Endothelial cell (in vitro differentiated cells): ENCODE measurements at regions not wholly inside any gene's neighbourhood (a gene's known extent, or its start where the extent isn't known, plus 50 kb on each side); places are given as distances from the start of the nearest gene placed in this dataset.

Experiments
- DNase-seq: peaks from one replicate; pipeline ENCODE4 v3.0.0; 2021; ENCODE audit warnings: low spot score
- H3K27ac Mint-ChIP-seq: one replicate; pipeline ENCODE4 v1.8.0; 2021; ENCODE audit warnings: mixed read lengths, inconsistent platforms; ENCODE audit not compliant: unreplicated experiment
- H3K27me3 Mint-ChIP-seq: one replicate; pipeline ENCODE4 v1.8.0; 2021; ENCODE audit warnings: mild to moderate bottlenecking, moderate library complexity, mixed read lengths, inconsistent platforms; ENCODE audit not compliant: unreplicated experiment
- H3K36me3 Mint-ChIP-seq: one replicate; pipeline ENCODE4 v1.8.0; 2021; ENCODE audit warnings: mild to moderate bottlenecking, low read depth, mixed read lengths, inconsistent platforms; ENCODE audit not compliant: unreplicated experiment
- H3K4me1 Mint-ChIP-seq: one replicate; pipeline ENCODE4 v1.8.0; 2021; ENCODE audit warnings: mild to moderate bottlenecking, mixed read lengths, inconsistent platforms; ENCODE audit not compliant: unreplicated experiment
- H3K4me3 Mint-ChIP-seq: one replicate; pipeline ENCODE4 v1.8.0; 2021; ENCODE audit warnings: mild to moderate bottlenecking, mixed read lengths, inconsistent platforms; ENCODE audit not compliant: unreplicated experiment
- H3K9me3 Mint-ChIP-seq: one replicate; pipeline ENCODE4 v1.8.0; 2021; ENCODE audit warnings: mixed read lengths, inconsistent platforms; ENCODE audit not compliant: unreplicated experiment
- CTCF ChIP-seq: fragments of 200-600 bp; sonication (generic); IDR thresholded peaks from one replicate; pipeline ENCODE4 v1.5.0; 2021; ENCODE audit warnings: antibody characterized with exemption; ENCODE audit not compliant: unreplicated experiment

DNA sequence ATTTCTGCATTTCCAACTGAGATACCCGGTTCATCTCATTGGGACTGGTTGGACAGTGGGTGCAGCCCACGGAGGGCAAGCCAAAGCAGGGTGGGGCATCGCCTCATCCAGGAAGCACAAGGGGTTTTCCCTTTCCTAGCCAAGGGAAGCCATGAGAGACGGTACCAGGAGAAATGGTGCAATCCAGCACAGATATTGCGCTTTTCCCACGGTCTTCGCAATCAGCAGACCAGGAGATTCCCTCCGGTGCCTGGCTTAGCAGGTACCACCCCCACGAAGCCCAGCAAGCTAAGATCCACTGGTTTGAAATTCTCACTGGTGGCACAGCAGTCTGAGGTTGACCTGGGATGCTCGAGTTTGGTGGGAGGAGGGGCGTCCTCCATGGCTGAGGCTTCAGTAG lies 527.0 kb downstream of the TLE1 start:
- DNase-seq = no peak
- Mint-ChIP-seq H3K27me3 (peaks cover 1% of the 10 kb centered on the region), H3K36me3 (no peaks in the 10 kb centered on the region), H3K4me3 (no peak overlapping the region), H3K4me1 (no peaks in the 10 kb centered on the region), H3K9me3 (no peaks in the 10 kb centered on the region), H3K27ac (no peak overlapping the region)
- TF ChIP-seq CTCF = no peak

DNA sequence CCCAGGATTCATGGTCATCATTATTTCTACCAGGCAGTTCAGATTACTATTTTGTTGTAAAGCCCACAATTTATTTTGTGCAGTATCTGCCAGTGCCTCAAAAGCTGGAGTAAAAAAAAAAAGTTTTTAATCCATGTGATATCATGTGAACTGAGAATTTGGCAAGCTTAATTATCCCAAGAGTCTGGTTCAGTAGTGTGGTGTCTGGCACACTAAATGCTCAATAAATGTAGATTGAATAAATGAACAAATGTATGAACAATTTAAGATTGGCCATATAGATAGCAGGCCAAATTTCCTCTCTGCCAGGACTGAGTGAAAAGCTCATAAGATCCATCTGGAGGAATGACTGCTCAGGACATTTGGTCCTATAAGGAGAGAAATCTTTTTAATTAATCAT lies 533.0 kb downstream of the TLE1 start:
- no peaks in the 10 kb centered on the region for H3K9me3 Mint-ChIP-seq
- H3K36me3 Mint-ChIP-seq = no peaks in the 10 kb centered on the region
- DNase-seq = no peak
- no peak overlapping the region for H3K27ac Mint-ChIP-seq
- TF ChIP-seq CTCF = no peak
- H3K27me3 Mint-ChIP-seq = no peaks in the 10 kb centered on the region
- H3K4me1 Mint-ChIP-seq = no peaks in the 10 kb centered on the region
- no peak overlapping the region for H3K4me3 Mint-ChIP-seq

- no peaks in the 10 kb centered on the region for H3K4me1 Mint-ChIP-seq
- no peak overlapping the region for H3K4me3 Mint-ChIP-seq
- TF ChIP-seq CTCF = no peak
- DNase-seq = no peak
- no peak overlapping the region for H3K27ac Mint-ChIP-seq
- no peaks in the 10 kb centered on the region for H3K9me3 Mint-ChIP-seq
- H3K27me3 Mint-ChIP-seq = peaks cover 2% of the 10 kb centered on the region
- H3K36me3 Mint-ChIP-seq = no peaks in the 10 kb centered on the region
Measured at GRCh38 chr9:81150016-81150625, 539.2 kb downstream of the TLE1 start.

GRCh38 chr9:81146684-81147337 lies 542.5 kb downstream of the TLE1 start:
- Mint-ChIP-seq H3K27ac (no peak overlapping the region), H3K27me3 (peaks cover 2% of the 10 kb centered on the region), H3K4me1 (no peaks in the 10 kb centered on the region), H3K9me3 (no peaks in the 10 kb centered on the region), H3K4me3 (no peak overlapping the region), H3K36me3 (no peaks in the 10 kb centered on the region)
- DNase-seq = no peak
- TF ChIP-seq CTCF = no peak

DNA sequence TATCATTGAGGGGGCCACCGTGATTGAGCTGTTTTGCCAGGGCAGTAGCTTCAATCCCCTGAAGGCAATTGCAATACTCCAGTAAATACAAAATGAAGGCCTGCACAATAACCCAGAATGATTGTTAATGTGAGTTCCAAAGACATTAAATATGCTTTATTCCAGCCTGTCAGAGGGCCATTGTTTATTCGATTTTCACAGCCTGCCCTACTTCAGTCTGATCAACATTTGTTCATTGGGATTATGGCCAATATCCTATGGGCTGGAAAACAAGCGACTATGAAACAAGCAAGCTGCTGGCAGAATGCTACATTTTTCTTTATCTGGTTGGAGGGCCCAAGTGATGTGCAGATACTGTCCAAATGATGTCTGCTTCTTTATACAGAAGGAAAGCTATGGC lies 543.1 kb downstream of the TLE1 start:
- TF ChIP-seq CTCF = no peak

More for the DNA sequence above, 543.1 kb downstream of the TLE1 start:
- no peak overlapping the region for H3K4me3 Mint-ChIP-seq
- H3K9me3 Mint-ChIP-seq = no peaks in the 10 kb centered on the region
- H3K36me3 Mint-ChIP-seq = no peaks in the 10 kb centered on the region
- no peak overlapping the region for H3K27ac Mint-ChIP-seq
- no peaks in the 10 kb centered on the region for H3K4me1 Mint-ChIP-seq
- H3K27me3 Mint-ChIP-seq = peaks cover 2% of the 10 kb centered on the region
- DNase-seq = no peak
